B cell (primary cell): ENCODE measurements at regions not wholly inside any gene's neighbourhood (a gene's known extent, or its start where the extent isn't known, plus 50 kb on each side); places are given as distances from the start of the nearest gene placed in this dataset.

Experiments
- ATAC-seq: fragments of 200-7000 bp; cut with Tn5 transposase; one replicate; pipeline ENCODE4 v1.10.0; 2021; ENCODE audit warnings: low read depth, mild to moderate bottlenecking, moderate number of reproducible peaks, moderate library complexity
- CTCF ChIA-PET: fragments of 350-600 bp; sonication (Branson Sonifier 250); formaldehyde crosslinking; loops from one replicate; lab custom pipeline; 2021; ENCODE audit warnings: antibody characterized with exemption, inconsistent platforms; lab: Charles Lee
- POLR2A ChIA-PET: fragments of 350-600 bp; sonication (Branson Sonifier 250); formaldehyde crosslinking; loops from one replicate; lab custom pipeline; 2021; ENCODE audit warnings: antibody characterized with exemption; lab: Charles Lee
- DNase-seq: peaks from one replicate; pipeline ENCODE4 v3.0.0; 2013
- H2AFZ ChIP-seq: 2 replicates; pipeline ENCODE4 v1.6.1; 2012; ENCODE audit warnings: mild to moderate bottlenecking, low read depth, low read length; ENCODE audit not compliant: insufficient read depth, poor library complexity, severe bottlenecking
- H3K27ac ChIP-seq, 2 donors: 1 replicate in 1 of 2; 2 replicates in 1 of 2; pipeline ENCODE4 v1.5.1; 2012 to 2013; ENCODE audit warnings: low read length in 2 of 2, mild to moderate bottlenecking in 2 of 2, moderate library complexity in 1 of 2
- H3K27me3 ChIP-seq, 4 experiments: fragments of 200-600 bp in 1 of 4; sonication (generic) in 1 of 4; replicated peaks in 1 of 4; 1 replicate in 2 of 4; 2 replicates in 2 of 4; pipeline versions ENCODE4 v1.6.1 to v1.7.0; 2013 to 2016; ENCODE audit warnings: low read length in 3 of 4, mild to moderate bottlenecking in 2 of 4, mixed read lengths in 1 of 4, moderate library complexity in 1 of 4; ENCODE audit not compliant: insufficient read depth in 4 of 4, control insufficient read depth in 3 of 4; ENCODE audit errors: control extremely low read depth in 1 of 4
- H3K36me3 ChIP-seq, 2 experiments: replicated peaks in 1 of 2; 1 replicate in 1 of 2; 2 replicates in 1 of 2; pipeline versions ENCODE4 v1.6.1 to v1.7.1; 2013; ENCODE audit warnings: low read length in 1 of 2; ENCODE audit not compliant: insufficient read depth in 2 of 2, control insufficient read depth in 1 of 2; ENCODE audit errors: control extremely low read depth in 1 of 2, extremely low read depth in 1 of 2
- H3K4me1 ChIP-seq, 2 donors: fragments of 200-600 bp in 1 of 2; sonication (generic) in 1 of 2; 1 replicate in 1 of 2; 2 replicates in 1 of 2; pipeline versions ENCODE4 v1.5.1 to v1.6.1; 2013 to 2017; ENCODE audit warnings: low read length in 2 of 2; ENCODE audit not compliant: control insufficient read depth in 2 of 2, insufficient read depth in 2 of 2
- H3K4me2 ChIP-seq: replicated peaks from 2 replicates; pipeline ENCODE3; 2012; ENCODE audit warnings: mild to moderate bottlenecking, low read depth, low read length; ENCODE audit not compliant: poor library complexity, severe bottlenecking
- H3K4me3 ChIP-seq, 5 experiments: fragments of 200-600 bp in 1 of 5; sonication (generic) in 1 of 5; 1 replicate in 3 of 5; 2 replicates in 2 of 5; pipeline versions ENCODE4 v1.5.1 to v1.7.0; 2011 to 2016; ENCODE audit warnings: low read length in 4 of 5, mild to moderate bottlenecking in 4 of 5, low read depth in 2 of 5, control low read depth in 1 of 5, moderate library complexity in 1 of 5; ENCODE audit not compliant: insufficient read depth in 1 of 5; ENCODE audit errors: control extremely low read depth in 1 of 5, extremely low read depth in 1 of 5
- H3K79me2 ChIP-seq: fragments of 200-600 bp; sonication (generic); one replicate; pipeline ENCODE4 v1.6.0; 2016; ENCODE audit warnings: low read length; ENCODE audit not compliant: control insufficient read depth, insufficient read depth
- H3K9ac ChIP-seq: fragments of 200-600 bp; sonication (generic); 2 replicates; pipeline ENCODE4 v1.6.1; 2017; ENCODE audit warnings: mild to moderate bottlenecking, low read length, moderate library complexity
- H3K9me3 ChIP-seq, 3 donors: one replicate each; pipeline versions ENCODE4 v1.6.1 to v1.7.1; 2013; ENCODE audit warnings: low read length in 2 of 3; ENCODE audit not compliant: control insufficient read depth in 2 of 3, insufficient read depth in 1 of 3; ENCODE audit errors: control extremely low read depth in 1 of 3
- H4K20me1 ChIP-seq: 2 replicates; pipeline ENCODE4 v1.6.0; 2012; ENCODE audit warnings: mild to moderate bottlenecking, low read length; ENCODE audit not compliant: insufficient read depth, control insufficient read depth, poor library complexity, severe bottlenecking
- H3K27ac Mint-ChIP-seq: one replicate; pipeline ENCODE4 v1.8.0; 2021; ENCODE audit warnings: mixed read lengths
- H3K27me3 Mint-ChIP-seq: one replicate; pipeline ENCODE4 v1.8.0; 2021; ENCODE audit warnings: mixed read lengths
- H3K4me1 Mint-ChIP-seq: one replicate; pipeline ENCODE4 v1.8.0; 2021; ENCODE audit warnings: mixed read lengths
- H3K4me3 Mint-ChIP-seq: one replicate; pipeline ENCODE4 v1.8.0; 2021; ENCODE audit warnings: mixed read lengths
- H3K9me3 Mint-ChIP-seq: one replicate; pipeline ENCODE4 v1.8.0; 2022; ENCODE audit warnings: mixed read lengths; ENCODE audit not compliant: insufficient read depth
- EZH2 ChIP-seq: IDR thresholded peaks from 2 replicates; pipeline ENCODE4 v1.6.1; 2012; ENCODE audit warnings: borderline replicate concordance, low read depth, mild to moderate bottlenecking, moderate library complexity, low read length; ENCODE audit not compliant: insufficient read depth, poor library complexity, severe bottlenecking
- WGBS: methylation state at CpG from one replicate; pipeline ENCODE4 v1.1.5; 2013; ENCODE audit warnings: missing lambda C conversion rate; ENCODE audit not compliant: insufficient coverage; 5-methylcytosine and 5-hydroxymethylcytosine counted together
- intact Hi-C: fragments of 100-400 bp; cut with micrococcal nuclease; formaldehyde crosslinking; loops from one replicate; pipeline ENCODE4 v1.10.0; 2022
- TF ChIP-seq, protein P1 (sequence below): fragments of 200-600 bp; IDR thresholded peaks from one replicate; pipeline ENCODE4 v1.8.0; 2022; ENCODE audit warnings: antibody characterized with exemption, mild to moderate bottlenecking

DNA sequence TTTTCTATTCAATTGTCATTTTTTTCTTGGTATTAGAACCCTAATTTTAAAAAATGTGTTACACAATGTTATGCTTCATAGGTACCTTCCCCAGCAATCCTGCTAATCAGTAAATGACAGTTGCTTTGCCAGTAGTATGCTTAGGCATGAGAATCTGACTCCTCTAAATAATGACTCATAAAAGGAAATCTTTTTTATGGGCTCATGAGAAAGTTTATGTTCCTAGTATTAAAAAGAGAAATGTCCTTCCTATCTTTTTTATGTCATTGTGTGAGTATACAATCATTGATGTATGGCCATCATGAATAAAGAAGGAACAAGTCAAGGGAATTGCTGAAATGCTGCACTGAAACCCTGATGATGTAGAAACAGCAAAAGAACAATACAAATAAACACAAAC is 1237.7 kb upstream of the PCDH20 start:
- ATAC-seq, result no peak
- CTCF ChIA-PET, result no interaction called here
- no peak for DNase-seq

GRCh38 chr13:62643799-62644524 is 1228.3 kb upstream of the PCDH20 start:
- ChIA-PET CTCF (no interaction called here), POLR2A (no interaction called here)
- H3K4me3 Mint-ChIP-seq, result no peak overlapping the region
- H3K27me3 ChIP-seq, result no peaks in the 10 kb centered on the region
- H3K27ac Mint-ChIP-seq, result no peak overlapping the region
- H3K36me3 ChIP-seq, result no peaks in the 10 kb centered on the region
- H3K9me3 Mint-ChIP-seq, result peaks cover 10% of the 10 kb centered on the region
- DNase-seq (no peak), ATAC-seq (no peak)
- no peaks in the 10 kb centered on the region for H3K79me2 ChIP-seq
- no peaks in the 10 kb centered on the region for H4K20me1 ChIP-seq
- H3K4me1 Mint-ChIP-seq, result no peaks in the 10 kb centered on the region
- H3K27ac ChIP-seq, result no peak overlapping the region
- TF ChIP-seq, protein P1, sequence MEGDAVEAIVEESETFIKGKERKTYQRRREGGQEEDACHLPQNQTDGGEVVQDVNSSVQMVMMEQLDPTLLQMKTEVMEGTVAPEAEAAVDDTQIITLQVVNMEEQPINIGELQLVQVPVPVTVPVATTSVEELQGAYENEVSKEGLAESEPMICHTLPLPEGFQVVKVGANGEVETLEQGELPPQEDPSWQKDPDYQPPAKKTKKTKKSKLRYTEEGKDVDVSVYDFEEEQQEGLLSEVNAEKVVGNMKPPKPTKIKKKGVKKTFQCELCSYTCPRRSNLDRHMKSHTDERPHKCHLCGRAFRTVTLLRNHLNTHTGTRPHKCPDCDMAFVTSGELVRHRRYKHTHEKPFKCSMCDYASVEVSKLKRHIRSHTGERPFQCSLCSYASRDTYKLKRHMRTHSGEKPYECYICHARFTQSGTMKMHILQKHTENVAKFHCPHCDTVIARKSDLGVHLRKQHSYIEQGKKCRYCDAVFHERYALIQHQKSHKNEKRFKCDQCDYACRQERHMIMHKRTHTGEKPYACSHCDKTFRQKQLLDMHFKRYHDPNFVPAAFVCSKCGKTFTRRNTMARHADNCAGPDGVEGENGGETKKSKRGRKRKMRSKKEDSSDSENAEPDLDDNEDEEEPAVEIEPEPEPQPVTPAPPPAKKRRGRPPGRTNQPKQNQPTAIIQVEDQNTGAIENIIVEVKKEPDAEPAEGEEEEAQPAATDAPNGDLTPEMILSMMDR, result no peak
- TF ChIP-seq EZH2, result no peak
- H3K27me3 Mint-ChIP-seq, result no peaks in the 10 kb centered on the region
- no peaks in the 10 kb centered on the region for H3K9me3 ChIP-seq
- no peak overlapping the region for H3K9ac ChIP-seq
- H3K4me3 ChIP-seq, result no peak overlapping the region
- intact Hi-C loops, result no loop called here
- no peak overlapping the region for H2AFZ ChIP-seq
- 100% methylated on average over 2 of the region's 2 CpGs for WGBS
- H3K4me2 ChIP-seq, result no peak overlapping the region
- H3K4me1 ChIP-seq, result no peaks in the 10 kb centered on the region

More for the DNA sequence above, 1237.7 kb upstream of the PCDH20 start:
- no peaks in the 10 kb centered on the region for H4K20me1 ChIP-seq
- no peak overlapping the region for H2AFZ ChIP-seq
- TF ChIP-seq, protein P1, result no peak
- TF ChIP-seq EZH2, result no peak
- no peak overlapping the region for H3K9ac ChIP-seq
- no peaks in the 10 kb centered on the region for H3K36me3 ChIP-seq
- no peaks in the 10 kb centered on the region for H3K4me1 ChIP-seq
- H3K4me2 ChIP-seq, result no peak overlapping the region
- Mint-ChIP-seq H3K4me3 (no peak overlapping the region), H3K27ac (no peak overlapping the region), H3K9me3 (no peaks in the 10 kb centered on the region), H3K27me3 (no peaks in the 10 kb centered on the region), H3K4me1 (no peaks in the 10 kb centered on the region)
- no peaks in the 10 kb centered on the region for H3K79me2 ChIP-seq
- H3K27ac ChIP-seq, result no peak overlapping the region
- H3K4me3 ChIP-seq, result no peak overlapping the region
- intact Hi-C loops, result no loop called here
- no peaks in the 10 kb centered on the region for H3K27me3 ChIP-seq
- POLR2A ChIA-PET, result no interaction called here
- peaks cover 0 to 3% (median 0%) of the 10 kb centered on the region in 3 donors for H3K9me3 ChIP-seq
